Sigmoid colon (tissue), 6 donors: ENCODE measurements at regions not wholly inside any gene's neighbourhood (a gene's known extent, or its start where the extent isn't known, plus 50 kb on each side); places are given as distances from the start of the nearest gene placed in this dataset.

Experiments
- DNase-seq: peaks from one replicate; pipeline ENCODE4 v3.0.0-alpha.2; 2019
- H3K27ac ChIP-seq, 4 donors: fragments of 200-600 bp; sonication (generic); one replicate each; pipeline ENCODE4 v1.5.1; 2016 to 2019; ENCODE audit warnings: mild to moderate bottlenecking in 1 of 4
- H3K27me3 ChIP-seq, 3 donors: fragments of 200-600 bp; sonication (generic); one replicate each; pipeline ENCODE4 v1.5.1; 2019; ENCODE audit warnings: mild to moderate bottlenecking in 1 of 3
- H3K36me3 ChIP-seq, 4 donors: fragments of 200-600 bp; sonication (generic); one replicate each; pipeline ENCODE4 v1.5.1; 2016 to 2019
- H3K4me1 ChIP-seq, 4 donors: fragments of 200-600 bp; sonication (generic); one replicate each; pipeline ENCODE4 v1.5.1; 2017 to 2019
- H3K4me3 ChIP-seq, 4 donors: fragments of 200-600 bp; sonication (generic); one replicate each; pipeline ENCODE4 v1.5.1; 2017 to 2019; ENCODE audit warnings: mild to moderate bottlenecking in 2 of 4, moderate library complexity in 1 of 4
- H3K9me3 ChIP-seq, 4 donors: fragments of 200-600 bp in 3 of 4; sonication (generic) in 3 of 4; one replicate each; pipeline versions ENCODE4 v1.5.1 to v1.6.1; 2013 to 2019
- EP300 ChIP-seq, 4 donors: sonication (generic); formaldehyde crosslinking; IDR thresholded peaks; one replicate each; pipeline ENCODE4 v1.6.1; 2017; ENCODE audit warnings: antibody characterized with exemption in 4 of 4
- POLR2A ChIP-seq, 2 donors: fragments of 450-650 bp; IDR thresholded peaks; one replicate each; pipeline ENCODE4 v1.6.1; 2016; ENCODE audit warnings: antibody characterized with exemption in 2 of 2, mild to moderate bottlenecking in 2 of 2, moderate library complexity in 2 of 2
- POLR2AphosphoS5 ChIP-seq, 4 donors: sonication (generic); formaldehyde crosslinking; IDR thresholded peaks; one replicate each; pipeline ENCODE4 v1.6.1; 2017; ENCODE audit warnings: antibody characterized with exemption in 4 of 4
- WGBS, 2 donors: extraction: QIAGEN DNeasy Blood & Tissue Kit; methylation state at CpG; one replicate each; pipeline ENCODE4 v1.1.7; 2013; 5-methylcytosine and 5-hydroxymethylcytosine counted together
- intact Hi-C: fragments of 100-400 bp; cut with DNase I; formaldehyde crosslinking; loops from one replicate; pipeline ENCODE4 v1.15.1; 2023
- TF ChIP-seq, protein P1 (sequence below), 4 experiments: fragments of 450-650 bp in 3 of 4; fragments of 200-600 bp in 1 of 4; IDR thresholded peaks; one replicate each; pipeline ENCODE4 v1.5.1; 2016 to 2019; ENCODE audit warnings: antibody characterized with exemption in 4 of 4, mild to moderate bottlenecking in 3 of 4, moderate library complexity in 2 of 4
- donor health status: healthy with polysubstance abuse.
- donor health status: healthy.

GRCh38 chr5:2207416-2208238, 324.9 kb upstream of the IRX4 start:
- TF ChIP-seq POLR2AphosphoS5 (IDR thresholded peaks at IDR 0.05) (no peak), POLR2A (IDR thresholded peaks at IDR 0.05) (no peak), EP300 (IDR thresholded peaks at IDR 0.05) (no peak)
- TF ChIP-seq, protein P1, sequence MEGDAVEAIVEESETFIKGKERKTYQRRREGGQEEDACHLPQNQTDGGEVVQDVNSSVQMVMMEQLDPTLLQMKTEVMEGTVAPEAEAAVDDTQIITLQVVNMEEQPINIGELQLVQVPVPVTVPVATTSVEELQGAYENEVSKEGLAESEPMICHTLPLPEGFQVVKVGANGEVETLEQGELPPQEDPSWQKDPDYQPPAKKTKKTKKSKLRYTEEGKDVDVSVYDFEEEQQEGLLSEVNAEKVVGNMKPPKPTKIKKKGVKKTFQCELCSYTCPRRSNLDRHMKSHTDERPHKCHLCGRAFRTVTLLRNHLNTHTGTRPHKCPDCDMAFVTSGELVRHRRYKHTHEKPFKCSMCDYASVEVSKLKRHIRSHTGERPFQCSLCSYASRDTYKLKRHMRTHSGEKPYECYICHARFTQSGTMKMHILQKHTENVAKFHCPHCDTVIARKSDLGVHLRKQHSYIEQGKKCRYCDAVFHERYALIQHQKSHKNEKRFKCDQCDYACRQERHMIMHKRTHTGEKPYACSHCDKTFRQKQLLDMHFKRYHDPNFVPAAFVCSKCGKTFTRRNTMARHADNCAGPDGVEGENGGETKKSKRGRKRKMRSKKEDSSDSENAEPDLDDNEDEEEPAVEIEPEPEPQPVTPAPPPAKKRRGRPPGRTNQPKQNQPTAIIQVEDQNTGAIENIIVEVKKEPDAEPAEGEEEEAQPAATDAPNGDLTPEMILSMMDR (IDR thresholded peaks at IDR 0.05), result no peak
- H3K27me3 ChIP-seq, result peaks cover 0 to under 1% (median 0%) of the 10 kb centered on the region in 3 donors
- H3K4me3 ChIP-seq, result no peak overlapping the region
- WGBS, 2 donors, result 60 to 67% methylated on average over 25 of the region's 25 CpGs
- no peaks in the 10 kb centered on the region for H3K36me3 ChIP-seq
- no peak overlapping the region for H3K27ac ChIP-seq
- no peaks in the 10 kb centered on the region for H3K9me3 ChIP-seq
- DNase-seq, result no peak
- intact Hi-C loops, result no loop called here
- no peaks in the 10 kb centered on the region for H3K4me1 ChIP-seq

DNA sequence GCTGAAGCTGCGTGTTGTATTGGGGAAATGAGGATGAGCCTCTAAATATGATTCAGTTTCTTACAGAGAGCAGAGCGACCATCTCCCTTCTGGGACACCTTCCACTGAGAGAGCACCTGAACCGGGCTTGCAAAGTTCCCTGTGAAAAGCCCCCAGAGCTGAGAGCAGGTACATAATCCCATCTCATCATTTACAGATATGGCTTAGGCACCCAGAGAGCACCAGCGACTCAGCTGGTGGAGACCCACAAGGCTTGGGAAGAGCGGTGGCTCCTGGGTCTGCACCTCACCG, 324.3 kb upstream of the IRX4 start:
- TF ChIP-seq POLR2A (IDR thresholded peaks at IDR 0.05) (no peak), EP300 (IDR thresholded peaks at IDR 0.05) (no peak), POLR2AphosphoS5 (IDR thresholded peaks at IDR 0.05) (no peak)
- TF ChIP-seq, protein P1 (IDR thresholded peaks at IDR 0.05), result no peak
- no peaks in the 10 kb centered on the region for H3K27me3 ChIP-seq
- H3K4me3 ChIP-seq, result no peak overlapping the region
- no peaks in the 10 kb centered on the region for H3K9me3 ChIP-seq
- no peaks in the 10 kb centered on the region for H3K4me1 ChIP-seq
- no peaks in the 10 kb centered on the region for H3K36me3 ChIP-seq
- intact Hi-C loops, result no loop called here
- 92 to 94% methylated on average over 6 of the region's 6 CpGs for WGBS, 2 donors
- H3K27ac ChIP-seq, result no peak overlapping the region
- no peak for DNase-seq

DNA sequence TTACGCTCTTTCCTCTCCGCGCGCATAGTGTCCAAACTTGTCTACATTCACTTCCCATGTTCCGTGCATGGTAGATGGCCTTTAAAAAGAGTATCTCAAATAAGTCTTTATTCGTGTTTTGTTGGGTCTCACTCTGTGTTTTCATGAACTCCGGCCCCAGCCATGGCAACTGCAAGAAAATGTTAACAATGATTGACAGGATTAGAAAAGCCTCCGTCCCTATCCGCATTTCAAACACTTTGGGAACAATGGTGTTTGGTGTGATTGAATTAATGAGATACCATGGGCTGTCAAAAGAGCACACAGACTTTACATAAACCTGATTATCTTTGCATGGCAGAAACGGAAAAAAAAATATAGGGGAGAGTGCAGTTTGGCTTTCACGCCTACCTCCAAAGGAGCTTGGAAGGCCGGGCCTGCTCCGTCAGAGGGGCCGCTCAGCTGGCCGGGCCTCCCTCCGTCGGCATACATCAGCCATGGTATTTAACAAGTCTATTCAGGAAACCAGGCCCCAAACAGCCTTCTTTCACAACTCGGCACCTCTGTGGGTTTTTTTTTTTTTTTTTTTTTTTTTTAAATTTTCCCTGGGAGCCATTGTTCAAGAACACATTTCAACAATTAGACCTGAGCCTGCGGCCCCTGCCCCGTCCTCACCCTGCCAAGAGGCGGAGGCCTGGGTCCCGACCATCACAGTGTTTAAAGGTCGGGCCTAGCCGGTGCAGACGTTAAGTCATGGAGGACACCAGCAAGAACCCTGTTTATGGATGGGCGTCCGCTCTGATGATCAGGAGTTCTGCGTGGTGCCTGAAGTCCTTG, 323.8 kb upstream of the IRX4 start:
- H3K4me3 ChIP-seq, result no peak overlapping the region
- intact Hi-C loops, result no loop called here
- no peaks in the 10 kb centered on the region for H3K9me3 ChIP-seq
- no peaks in the 10 kb centered on the region for H3K27me3 ChIP-seq
- H3K27ac ChIP-seq, result no peak overlapping the region
- TF ChIP-seq POLR2AphosphoS5 (IDR thresholded peaks at IDR 0.05), result no peak
- TF ChIP-seq POLR2A (IDR thresholded peaks at IDR 0.05), result no peak
- no peak for TF ChIP-seq EP300 (IDR thresholded peaks at IDR 0.05)
- TF ChIP-seq, protein P1 (IDR thresholded peaks at IDR 0.05), result no peak
- no peaks in the 10 kb centered on the region for H3K36me3 ChIP-seq
- no peaks in the 10 kb centered on the region for H3K4me1 ChIP-seq
- DNase-seq, result no peak
- WGBS, 2 donors, result 74% methylated on average over 28 of the region's 28 CpGs

- H3K27me3 ChIP-seq, result no peaks in the 10 kb centered on the region
- no peak overlapping the region for H3K4me3 ChIP-seq
- WGBS, 2 donors, result 90 to 91% methylated on average over 34 of the region's 34 CpGs
- no peak overlapping the region for H3K27ac ChIP-seq
- DNase-seq, result no peak
- TF ChIP-seq EP300 (IDR thresholded peaks at IDR 0.05) (no peak), POLR2AphosphoS5 (IDR thresholded peaks at IDR 0.05) (no peak), POLR2A (IDR thresholded peaks at IDR 0.05) (no peak)
- TF ChIP-seq, protein P1 (IDR thresholded peaks at IDR 0.05), result no peak
- no peaks in the 10 kb centered on the region for H3K36me3 ChIP-seq
- H3K4me1 ChIP-seq, result no peaks in the 10 kb centered on the region
- intact Hi-C loops, result no loop called here
- no peaks in the 10 kb centered on the region for H3K9me3 ChIP-seq
These were observed 323.0 kb upstream of the IRX4 start for GRCh38 chr5:2205596-2206226.
